K562 (cell line): ENCODE measurements at regions not wholly inside any gene's neighbourhood (a gene's known extent, or its start where the extent isn't known, plus 50 kb on each side); places are given as distances from the start of the nearest gene placed in this dataset.

ENCODE experiments used
- ATAC-seq: fragments of 200-7000 bp; cut with Tn5 transposase; 3 replicates; pipeline ENCODE4 v1.9.1; 2020; ENCODE audit warnings: moderate library complexity
- BruUV-seq: library from RNA; stranded (reverse); fragments of 400-500 nt; replicated peaks from 2 replicates; lab custom pipeline; 2021; lab: Mats Ljungman, UMichigan
- CTCF ChIA-PET: fragments of 300-600 bp; formaldehyde crosslinking; extraction: SDS; loops from one replicate; lab custom pipeline; 2021; ENCODE audit warnings: low intra/inter-chr PET ratio; lab: Yijun Ruan, JAX
- POLR2A ChIA-PET: fragments of 300-600, 350-650 bp; sonication (Branson Sonifier 250); formaldehyde crosslinking; extraction: SDS; loops from one replicate; lab custom pipeline; 2021; ENCODE audit warnings: antibody characterized with exemption, inconsistent platforms; lab: Yijun Ruan, JAX
- DNase-seq, 4 experiments: peaks; one replicate each; pipeline versions ENCODE4 v3.0.0 to v3.0.0-alpha.2; 2011 to 2018; ENCODE audit warnings: low spot score in 3 of 4, mixed read lengths in 3 of 4; ENCODE audit errors: extremely low read depth in 1 of 4
- FAIRE-seq: peaks from 2 replicates; lab custom pipeline; 2011; peaks lifted over from hg19 to GRCh38; lab: Jason Lieb, UNC
- H2AFZ ChIP-seq: 2 replicates; pipeline ENCODE4 v1.6.0; 2011; ENCODE audit warnings: low read depth, low read length, control low read depth, inconsistent platforms
- H3K27ac ChIP-seq: fragments of 200-600 bp; 3 replicates; pipeline ENCODE4 v1.8.0; 2011; ENCODE audit warnings: low read depth, mild to moderate bottlenecking, control low read depth, inconsistent platforms, low read length, moderate library complexity, mixed read lengths; ENCODE audit errors: extremely low read depth
- H3K27me3 ChIP-seq, 2 experiments: fragments of 300-600 bp in 1 of 2; 2 replicates in 1 of 2; 3 replicates in 1 of 2; pipeline versions ENCODE4 v1.6.0 to v1.8.0; 2011; ENCODE audit warnings: inconsistent platforms in 2 of 2, low read length in 2 of 2, mild to moderate bottlenecking in 1 of 2, mixed read lengths in 1 of 2, moderate library complexity in 1 of 2; ENCODE audit not compliant: control insufficient read depth in 2 of 2, insufficient read depth in 2 of 2
- H3K36me3 ChIP-seq: fragments of 300-600 bp; 3 replicates; pipeline ENCODE4 v1.8.0; 2011; ENCODE audit warnings: mild to moderate bottlenecking, low read length, inconsistent platforms; ENCODE audit not compliant: control insufficient read depth, insufficient read depth
- H3K4me1 ChIP-seq, 2 experiments: fragments of 200-600 bp in 1 of 2; replicated peaks in 1 of 2; 2 replicates in 1 of 2; 3 replicates in 1 of 2; pipeline versions ENCODE4 v1.5.1 to v1.8.0; 2011; ENCODE audit warnings: inconsistent platforms in 2 of 2, low read length in 2 of 2, mild to moderate bottlenecking in 1 of 2, mixed read lengths in 1 of 2, moderate library complexity in 1 of 2; ENCODE audit not compliant: control insufficient read depth in 2 of 2, insufficient read depth in 2 of 2
- H3K4me2 ChIP-seq: 2 replicates; pipeline ENCODE4 v1.6.1; 2011; ENCODE audit warnings: low read length, control low read depth, inconsistent platforms, mixed read lengths; ENCODE audit not compliant: insufficient read depth
- H3K4me3 ChIP-seq: fragments of 200-600 bp; sonication (generic), shearing (Covaris generic); 2 replicates; pipeline ENCODE4 v1.5.1; 2016; ENCODE audit warnings: control low read depth, inconsistent platforms
- H3K79me2 ChIP-seq: fragments of 200-600 bp; 3 replicates; pipeline ENCODE4 v1.8.0; 2011; ENCODE audit warnings: low read length, inconsistent platforms; ENCODE audit not compliant: control insufficient read depth, insufficient read depth
- H3K9ac ChIP-seq, 2 experiments: 2 replicates each; pipeline versions ENCODE4 v1.6.0 to v1.6.1; 2011; ENCODE audit warnings: low read depth in 2 of 2, low read length in 2 of 2, control low read depth in 1 of 2, inconsistent platforms in 1 of 2, mild to moderate bottlenecking in 1 of 2, mixed read lengths in 1 of 2; ENCODE audit not compliant: insufficient read depth in 1 of 2
- H3K9me1 ChIP-seq: one replicate; pipeline ENCODE4 v1.6.0; 2011; ENCODE audit warnings: inconsistent platforms, mild to moderate bottlenecking, low read length, moderate library complexity; ENCODE audit not compliant: control insufficient read depth, insufficient read depth
- H3K9me3 ChIP-seq: replicated peaks from 2 replicates; pipeline ENCODE4 v1.5.1; 2011; ENCODE audit warnings: low read depth, low read length, inconsistent platforms; ENCODE audit not compliant: control insufficient read depth, insufficient read depth
- H4K20me1 ChIP-seq: replicated peaks from 2 replicates; pipeline ENCODE4 v1.6.1; 2011; ENCODE audit warnings: low read length, inconsistent platforms, mixed read lengths; ENCODE audit not compliant: control insufficient read depth, insufficient read depth
- AFF1 ChIP-seq, 2 experiments: fragments of 450-650 bp; IDR thresholded peaks; 2 replicates each; pipeline ENCODE4 v1.6.1; 2018; ENCODE audit warnings: mild to moderate bottlenecking in 2 of 2, low read depth in 1 of 2; ENCODE audit not compliant: partially characterized antibody in 2 of 2
- BCL6 ChIP-seq: fragments of 250-450 bp; sonication (Bioruptor Pico); IDR thresholded peaks from 2 replicates; pipeline ENCODE4 v1.4.0; 2020
- GABPB2 ChIP-seq: fragments of 250-450 bp; sonication (Bioruptor Pico); conservative IDR thresholded peaks from 2 replicates; pipeline ENCODE4 v1.5.1; 2021; ENCODE audit warnings: mild to moderate bottlenecking
- KAT2B ChIP-seq: IDR thresholded peaks from one replicate; pipeline ENCODE4 v1.6.1; 2012; ENCODE audit warnings: low read depth, mild to moderate bottlenecking, control low read depth, inconsistent platforms, low read length, moderate library complexity
- KAT7 ChIP-seq: sonication (generic); formaldehyde crosslinking; IDR thresholded peaks from 2 replicates; pipeline ENCODE4 v1.8.0; 2022; ENCODE audit warnings: missing genetic modification reagents, mild to moderate bottlenecking, borderline replicate concordance
- MED1 ChIP-seq: sonication (generic); formaldehyde crosslinking; IDR thresholded peaks from 2 replicates; pipeline ENCODE4 v1.8.1; 2023; ENCODE audit warnings: missing genetic modification reagents, borderline replicate concordance
- RUNX1 ChIP-seq: sonication (generic); IDR thresholded peaks from 2 replicates; pipeline ENCODE4 v1.6.1; 2016; ENCODE audit warnings: antibody characterized with exemption, low read depth
- TAF7 ChIP-seq: fragments of 450-650 bp; IDR thresholded peaks from 2 replicates; pipeline ENCODE4 v1.6.1; 2016; ENCODE audit warnings: missing genetic modification characterization, missing compliant biosample characterization
- TEAD4 ChIP-seq, 2 experiments: sonication (generic) in 1 of 2; formaldehyde crosslinking in 1 of 2; IDR thresholded peaks; 2 replicates each; pipeline versions ENCODE4 v1.6.1 to v1.8.0; 2012 to 2022; ENCODE audit warnings: borderline replicate concordance in 1 of 2, inconsistent platforms in 1 of 2, low read length in 1 of 2, mild to moderate bottlenecking in 1 of 2, missing genetic modification reagents in 1 of 2
- ZBTB11 ChIP-seq, 3 experiments: fragments of 200-800 bp in 1 of 3; fragments of 250-450 bp in 1 of 3; fragments of 450-650 bp in 1 of 3; sonication (Bioruptor Pico) in 1 of 3; sonication (Bioruptor generic) in 1 of 3; formaldehyde crosslinking in 1 of 3; IDR thresholded peaks; 2 replicates each; pipeline versions ENCODE4 v1.6.1 to v1.8.0; 2016 to 2022; ENCODE audit warnings: mild to moderate bottlenecking in 2 of 3, missing genetic modification characterization in 2 of 3, missing compliant biosample characterization in 1 of 3, moderate library complexity in 1 of 3
- ZNF24 ChIP-seq: fragments of 450-650 bp; IDR thresholded peaks from 2 replicates; pipeline ENCODE4 v1.6.1; 2016
- ZNF551 ChIP-seq: fragments of 250-450 bp; sonication (Bioruptor Pico); IDR thresholded peaks from 2 replicates; pipeline ENCODE4 v1.5.0; 2021; ENCODE audit warnings: mild to moderate bottlenecking, moderate library complexity
- WGBS: fragments of 100-300 bp; shearing (Covaris generic); methylation state at CpG from one replicate; pipeline ENCODE4 v1.1.6; 2016; ENCODE audit warnings: low coverage, mixed read lengths; ENCODE audit not compliant: insufficient coverage; ENCODE audit errors: missing lambda C conversion rate; 5-methylcytosine and 5-hydroxymethylcytosine counted together
- in situ Hi-C: fragments of 300-500 bp; cut with MboI; formaldehyde crosslinking; loops from 4 replicates; pipeline ENCODE4 v1.15.0; 2018; ENCODE audit warnings: inconsistent platforms, mixed read lengths
- intact Hi-C: fragments of 100-400 bp; cut with micrococcal nuclease; formaldehyde crosslinking; loops from 2 replicates; pipeline ENCODE4 v1.14.2; 2022
- TF ChIP-seq, protein P1 (sequence below): fragments of 450-650 bp; IDR thresholded peaks from 2 replicates; pipeline ENCODE4 v1.6.1; 2016

DNA sequence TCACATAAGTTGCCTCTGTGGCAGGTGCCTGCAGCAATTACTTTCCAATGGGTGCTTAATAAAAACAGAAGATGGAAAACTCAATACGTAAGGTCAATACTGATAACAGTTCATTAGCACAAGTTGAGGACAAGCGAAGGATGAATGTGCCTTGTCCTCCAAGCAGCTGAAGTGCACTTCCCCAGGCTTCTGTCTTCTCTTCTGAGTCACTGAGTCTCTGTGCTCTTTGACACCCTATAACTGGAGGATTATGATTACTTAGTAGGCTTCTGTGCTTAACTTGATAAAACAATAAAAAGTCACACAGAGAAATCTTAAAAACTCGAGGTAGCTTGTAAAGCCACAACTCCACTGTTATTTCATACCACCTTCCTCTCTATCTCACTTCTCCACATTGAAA, 216.6 kb upstream of the ADCY2 start (continued):
- no peak for TF ChIP-seq AFF1 (IDR thresholded peaks at IDR 0.05; ENCODE audit: low read depth in 1 of 2, partially characterized antibody in 2 of 2)
- TF ChIP-seq RUNX1 = no peak
- TF ChIP-seq TAF7 (tag) = no peak
- TF ChIP-seq KAT7 (CRISPR knock-in tag) = no peak
- no peak for TF ChIP-seq KAT2B
- no peak for TF ChIP-seq BCL6 (CRISPR knock-in tag)

- H3K79me2 ChIP-seq = no peaks in the 10 kb centered on the region
- no TSS peak for BruUV-seq
- H3K9me3 ChIP-seq = no peaks in the 10 kb centered on the region
- no peaks in the 10 kb centered on the region for H3K27me3 ChIP-seq
- H3K27ac ChIP-seq = no peak overlapping the region
- H3K9ac ChIP-seq = no peak overlapping the region
- ChIA-PET CTCF (no interaction called here), POLR2A (interaction anchor here (0.9 kb wide), 1 partner anchor 13 kb away, joined by 3 read pairs; no protein-coding TSS in a partner anchor)
- in situ Hi-C loops (no loop called here), intact Hi-C loops (no loop called here)
- no peak for DNase-seq
- H3K4me3 ChIP-seq = no peak overlapping the region
- no peaks in the 10 kb centered on the region for H4K20me1 ChIP-seq
- whole genome bisulfite sequencing = 0% methylated on average over 2 of the region's 2 CpGs
- no peak for ATAC-seq
- no peak overlapping the region for H3K4me2 ChIP-seq
- FAIRE-seq = no peak
- no peaks in the 10 kb centered on the region for H3K36me3 ChIP-seq
- H3K4me1 ChIP-seq = no peaks in the 10 kb centered on the region
- no peak overlapping the region for H2AFZ ChIP-seq
- H3K9me1 ChIP-seq = no peaks in the 10 kb centered on the region
- TF ChIP-seq ZBTB11 (CRISPR knock-in tag; IDR thresholded peaks at IDR 0.05) (no peak), ZNF24 (no peak), MED1 (no peak), GABPB2 (no peak), TEAD4 (IDR thresholded peaks at IDR 0.05; ENCODE audit: low read length) (no peak), TEAD4 (CRISPR knock-in tag; IDR thresholded peaks at IDR 0.05; ENCODE audit: borderline replicate concordance) (no peak), ZNF551 (CRISPR knock-in tag) (no peak)
- TF ChIP-seq, protein P1, sequence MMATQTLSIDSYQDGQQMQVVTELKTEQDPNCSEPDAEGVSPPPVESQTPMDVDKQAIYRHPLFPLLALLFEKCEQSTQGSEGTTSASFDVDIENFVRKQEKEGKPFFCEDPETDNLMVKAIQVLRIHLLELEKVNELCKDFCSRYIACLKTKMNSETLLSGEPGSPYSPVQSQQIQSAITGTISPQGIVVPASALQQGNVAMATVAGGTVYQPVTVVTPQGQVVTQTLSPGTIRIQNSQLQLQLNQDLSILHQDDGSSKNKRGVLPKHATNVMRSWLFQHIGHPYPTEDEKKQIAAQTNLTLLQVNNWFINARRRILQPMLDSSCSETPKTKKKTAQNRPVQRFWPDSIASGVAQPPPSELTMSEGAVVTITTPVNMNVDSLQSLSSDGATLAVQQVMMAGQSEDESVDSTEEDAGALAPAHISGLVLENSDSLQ = no peak
These were observed 214.1 kb upstream of the ADCY2 start for GRCh38 chr5:7181841-7182240.
